ENCODE measurements at regions not wholly inside any gene's neighbourhood (a gene's known extent, or its start where the extent isn't known, plus 50 kb on each side); places are given as distances from the start of the nearest gene placed in this dataset.

DNA sequence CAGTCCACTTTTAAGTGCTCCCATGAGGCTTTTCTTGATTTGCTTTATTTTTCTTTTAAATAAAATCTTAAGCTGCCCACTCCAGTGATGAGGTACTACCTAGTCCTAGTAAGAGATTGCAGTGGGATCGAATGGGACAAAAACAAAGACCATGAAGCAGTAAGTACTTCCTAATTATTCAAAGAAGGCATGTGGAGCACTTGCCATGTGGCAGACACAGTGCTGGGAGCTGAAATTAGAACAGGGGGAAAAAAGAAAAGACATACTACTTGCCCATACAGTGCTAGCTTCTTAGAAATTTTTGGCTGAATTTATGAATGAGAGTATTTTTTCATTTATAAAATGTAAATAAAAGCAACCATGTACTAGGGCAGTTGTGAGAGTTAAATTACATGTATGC lies 239.9 kb upstream of the TNC start:
- no peak overlapping the region for H3K23ac ChIP-seq (ENCODE audit: insufficient read length, low read depth, low read length)
- Mint-ChIP-seq H3K27me3 (ENCODE audit: low read depth) (no peaks in the 10 kb centered on the region; the same call in 1 of the 2 replicates), H3K27ac (peak overlapping the region in 1 of 3 experiments; percentile 76; a peak in 1 of 7 replicates), H3K4me3 (no peak overlapping the region), H3K9me3 (no peaks in the 10 kb centered on the region), H3K4me1 (peaks cover 8 to 11% of the 10 kb centered on the region in 2 experiments), H3K36me3 (ENCODE audit: insufficient read depth in 1 of 3, low read depth in 3 of 3) (no peaks in the 10 kb centered on the region; a peak in 1 of 7 replicates)
- no peak overlapping the region for H3K4me2 ChIP-seq (ENCODE audit: insufficient read depth, insufficient read length, low read length)
- no peaks in the 10 kb centered on the region for H4K20me1 ChIP-seq (ENCODE audit: control insufficient read depth, insufficient read depth, insufficient read length)
- no peak overlapping the region for H4K8ac ChIP-seq (replicated peaks; ENCODE audit: insufficient read length, low read depth, low read length)
- H2AK5ac ChIP-seq (ENCODE audit: insufficient read length, low read length): no peak overlapping the region
- H3K56ac ChIP-seq (ENCODE audit: insufficient read length, low read depth, low read length): no peak overlapping the region
- no peaks in the 10 kb centered on the region for H3K79me2 ChIP-seq (ENCODE audit: insufficient read depth, low read length)
- H2BK12ac ChIP-seq (ENCODE audit: insufficient read length, low read depth, low read length): no peak overlapping the region
- DNase-seq: no peak
- H3K9ac ChIP-seq (ENCODE audit: extremely low read depth, insufficient read length, low read length): no peak overlapping the region
- no peak overlapping the region for H2BK5ac ChIP-seq (ENCODE audit: insufficient read length, low read length)
- H3K23me2 ChIP-seq (ENCODE audit: insufficient read length, low read depth, low read length, poor library complexity, severe bottlenecking): no peaks in the 10 kb centered on the region
- peaks cover 6% of the 10 kb centered on the region; the same call in 1 of the 2 replicates for H3K4me1 ChIP-seq (ENCODE audit: insufficient read depth, low read length)
- no peak overlapping the region for H3K18ac ChIP-seq (ENCODE audit: insufficient read length, low read depth, low read length)
- H3K79me1 ChIP-seq (ENCODE audit: insufficient read depth, low read depth, low read length, poor library complexity, severe bottlenecking): no peaks in the 10 kb centered on the region
- TF ChIP-seq, protein P1, sequence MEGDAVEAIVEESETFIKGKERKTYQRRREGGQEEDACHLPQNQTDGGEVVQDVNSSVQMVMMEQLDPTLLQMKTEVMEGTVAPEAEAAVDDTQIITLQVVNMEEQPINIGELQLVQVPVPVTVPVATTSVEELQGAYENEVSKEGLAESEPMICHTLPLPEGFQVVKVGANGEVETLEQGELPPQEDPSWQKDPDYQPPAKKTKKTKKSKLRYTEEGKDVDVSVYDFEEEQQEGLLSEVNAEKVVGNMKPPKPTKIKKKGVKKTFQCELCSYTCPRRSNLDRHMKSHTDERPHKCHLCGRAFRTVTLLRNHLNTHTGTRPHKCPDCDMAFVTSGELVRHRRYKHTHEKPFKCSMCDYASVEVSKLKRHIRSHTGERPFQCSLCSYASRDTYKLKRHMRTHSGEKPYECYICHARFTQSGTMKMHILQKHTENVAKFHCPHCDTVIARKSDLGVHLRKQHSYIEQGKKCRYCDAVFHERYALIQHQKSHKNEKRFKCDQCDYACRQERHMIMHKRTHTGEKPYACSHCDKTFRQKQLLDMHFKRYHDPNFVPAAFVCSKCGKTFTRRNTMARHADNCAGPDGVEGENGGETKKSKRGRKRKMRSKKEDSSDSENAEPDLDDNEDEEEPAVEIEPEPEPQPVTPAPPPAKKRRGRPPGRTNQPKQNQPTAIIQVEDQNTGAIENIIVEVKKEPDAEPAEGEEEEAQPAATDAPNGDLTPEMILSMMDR (conservative IDR thresholded peaks at IDR 0.05): no peak
- no peak overlapping the region for H2AFZ ChIP-seq (ENCODE audit: low read length)
- no peaks in the 10 kb centered on the region for H3K27me3 ChIP-seq (ENCODE audit: insufficient read depth, low read length)
- no CpG with 5 or more reads among the region's 1 CpG for WGBS (ENCODE audit: extremely low coverage, insufficient read length, low lambda C conversion rate)
- no peak overlapping the region for H4K91ac ChIP-seq (ENCODE audit: insufficient read length, low read depth, low read length)
- H3K27ac ChIP-seq (ENCODE audit: insufficient read length, low read depth, low read length): no peak overlapping the region
- no peaks in the 10 kb centered on the region for H3K9me3 ChIP-seq (ENCODE audit: control insufficient read depth, low read depth, low read length)
- no peak overlapping the region for H3T11ph ChIP-seq (ENCODE audit: low read length)
- H2BK15ac ChIP-seq (ENCODE audit: low read depth, low read length): no peak overlapping the region
- H4K5ac ChIP-seq (ENCODE audit: insufficient read length, low read depth, low read length): no peak overlapping the region
- no peak overlapping the region for H2BK20ac ChIP-seq (ENCODE audit: low read depth, low read length, poor library complexity, severe bottlenecking)
- H2BK120ac ChIP-seq (ENCODE audit: low read depth, low read length, poor library complexity, severe bottlenecking): no peak overlapping the region
- no peak overlapping the region for H3K4ac ChIP-seq (ENCODE audit: low read depth, low read length)
- H3K14ac ChIP-seq (ENCODE audit: insufficient read depth, low read length): no peak overlapping the region
